H1 (cell line): ENCODE measurements at regions not wholly inside any gene's neighbourhood (a gene's known extent, or its start where the extent isn't known, plus 50 kb on each side); places are given as distances from the start of the nearest gene placed in this dataset.

Experiments used
- CHD7 ChIP-seq: fragments of 300-600 bp; sonication (generic); IDR thresholded peaks from 2 replicates; pipeline ENCODE4 v1.7.1; 2012; ENCODE audit warnings: low read length, moderate library complexity, mild to moderate bottlenecking, inconsistent platforms; ENCODE audit not compliant: insufficient replicate concordance
- CREB1 ChIP-seq: IDR thresholded peaks from 2 replicates; pipeline ENCODE4 v1.6.1; 2012; ENCODE audit warnings: inconsistent platforms
- EP300 ChIP-seq, 2 experiments: IDR thresholded peaks; 1 replicate in 1 of 2; 2 replicates in 1 of 2; pipeline ENCODE4 v1.6.1; 2011 to 2012; ENCODE audit warnings: low read depth in 2 of 2, low read length in 2 of 2, mild to moderate bottlenecking in 2 of 2, borderline replicate concordance in 1 of 2, inconsistent platforms in 1 of 2, moderate library complexity in 1 of 2
- HDAC6 ChIP-seq: IDR thresholded peaks from one replicate; pipeline ENCODE4 v1.7.1; 2012; ENCODE audit warnings: low read depth, mild to moderate bottlenecking, inconsistent platforms, low read length, moderate library complexity
- NANOG ChIP-seq: IDR thresholded peaks from 2 replicates; pipeline ENCODE4 v1.6.1; 2011; ENCODE audit warnings: low read length, low read depth, mild to moderate bottlenecking, inconsistent platforms; ENCODE audit not compliant: insufficient read depth, poor library complexity, severe bottlenecking
- POLR2AphosphoS5 ChIP-seq: IDR thresholded peaks from 2 replicates; pipeline ENCODE4 v1.6.1; 2011; ENCODE audit warnings: low read depth, low read length
- POU5F1 ChIP-seq: IDR thresholded peaks from 2 replicates; pipeline ENCODE4 v1.6.1; 2011; ENCODE audit warnings: low read depth, mild to moderate bottlenecking, low read length, moderate library complexity

- TF ChIP-seq HDAC6 (no peak), CHD7 (no peak), NANOG (no peak), EP300 (IDR thresholded peaks at IDR 0.05; ENCODE audit: borderline replicate concordance in 1 of 2, low read depth in 2 of 2, low read length in 2 of 2) (no peak), POLR2AphosphoS5 (no peak), CREB1 (no peak), POU5F1 (no peak)
- TF ChIP-seq, all 59 proteins: peak for 0
Observed at GRCh38 chrX:40467454-40467853, 113.3 kb upstream of the ATP6AP2 start (continued).
